ENCODE measurements at regions not wholly inside any gene's neighbourhood (a gene's known extent, or its start where the extent isn't known, plus 50 kb on each side); places are given as distances from the start of the nearest gene placed in this dataset.

DNA sequence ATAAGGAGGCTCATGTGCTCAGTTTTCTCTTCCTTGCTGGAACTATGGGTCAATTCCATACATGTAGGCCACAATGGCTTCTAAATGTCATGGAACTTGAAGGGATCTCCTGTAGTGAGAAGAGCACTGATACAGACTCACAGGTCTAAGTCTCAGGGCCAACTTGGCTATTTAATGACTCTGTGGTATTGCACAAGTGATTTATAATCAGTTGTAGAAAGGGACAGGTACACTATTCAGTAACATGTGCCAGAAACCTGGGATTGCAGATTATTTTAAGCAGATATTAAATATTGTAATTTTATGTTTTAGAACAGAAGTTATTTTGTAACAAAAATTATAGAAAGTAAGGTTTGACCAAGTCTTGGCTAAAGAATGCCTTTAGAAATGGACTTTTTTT lies 241.5 kb upstream of the PIK3R1 start:
- TF ChIP-seq, protein P1, sequence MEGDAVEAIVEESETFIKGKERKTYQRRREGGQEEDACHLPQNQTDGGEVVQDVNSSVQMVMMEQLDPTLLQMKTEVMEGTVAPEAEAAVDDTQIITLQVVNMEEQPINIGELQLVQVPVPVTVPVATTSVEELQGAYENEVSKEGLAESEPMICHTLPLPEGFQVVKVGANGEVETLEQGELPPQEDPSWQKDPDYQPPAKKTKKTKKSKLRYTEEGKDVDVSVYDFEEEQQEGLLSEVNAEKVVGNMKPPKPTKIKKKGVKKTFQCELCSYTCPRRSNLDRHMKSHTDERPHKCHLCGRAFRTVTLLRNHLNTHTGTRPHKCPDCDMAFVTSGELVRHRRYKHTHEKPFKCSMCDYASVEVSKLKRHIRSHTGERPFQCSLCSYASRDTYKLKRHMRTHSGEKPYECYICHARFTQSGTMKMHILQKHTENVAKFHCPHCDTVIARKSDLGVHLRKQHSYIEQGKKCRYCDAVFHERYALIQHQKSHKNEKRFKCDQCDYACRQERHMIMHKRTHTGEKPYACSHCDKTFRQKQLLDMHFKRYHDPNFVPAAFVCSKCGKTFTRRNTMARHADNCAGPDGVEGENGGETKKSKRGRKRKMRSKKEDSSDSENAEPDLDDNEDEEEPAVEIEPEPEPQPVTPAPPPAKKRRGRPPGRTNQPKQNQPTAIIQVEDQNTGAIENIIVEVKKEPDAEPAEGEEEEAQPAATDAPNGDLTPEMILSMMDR (IDR thresholded peaks at IDR 0.05) = no peak
- TF ChIP-seq EZH2 (IDR thresholded peaks at IDR 0.05) = no peak

Data from neural progenitor cell (in vitro differentiated cells).